ENCODE measurements at regions not wholly inside any gene's neighbourhood (a gene's known extent, or its start where the extent isn't known, plus 50 kb on each side); places are given as distances from the start of the nearest gene placed in this dataset.

- H3K4me2 ChIP-seq (ENCODE audit: low read length): no peak overlapping the region
- H2AFZ ChIP-seq: no peak overlapping the region
- TF ChIP-seq, protein P1, sequence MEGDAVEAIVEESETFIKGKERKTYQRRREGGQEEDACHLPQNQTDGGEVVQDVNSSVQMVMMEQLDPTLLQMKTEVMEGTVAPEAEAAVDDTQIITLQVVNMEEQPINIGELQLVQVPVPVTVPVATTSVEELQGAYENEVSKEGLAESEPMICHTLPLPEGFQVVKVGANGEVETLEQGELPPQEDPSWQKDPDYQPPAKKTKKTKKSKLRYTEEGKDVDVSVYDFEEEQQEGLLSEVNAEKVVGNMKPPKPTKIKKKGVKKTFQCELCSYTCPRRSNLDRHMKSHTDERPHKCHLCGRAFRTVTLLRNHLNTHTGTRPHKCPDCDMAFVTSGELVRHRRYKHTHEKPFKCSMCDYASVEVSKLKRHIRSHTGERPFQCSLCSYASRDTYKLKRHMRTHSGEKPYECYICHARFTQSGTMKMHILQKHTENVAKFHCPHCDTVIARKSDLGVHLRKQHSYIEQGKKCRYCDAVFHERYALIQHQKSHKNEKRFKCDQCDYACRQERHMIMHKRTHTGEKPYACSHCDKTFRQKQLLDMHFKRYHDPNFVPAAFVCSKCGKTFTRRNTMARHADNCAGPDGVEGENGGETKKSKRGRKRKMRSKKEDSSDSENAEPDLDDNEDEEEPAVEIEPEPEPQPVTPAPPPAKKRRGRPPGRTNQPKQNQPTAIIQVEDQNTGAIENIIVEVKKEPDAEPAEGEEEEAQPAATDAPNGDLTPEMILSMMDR (IDR thresholded peaks at IDR 0.05): no peak
- no peaks in the 10 kb centered on the region for H3K9me3 ChIP-seq (ENCODE audit: control insufficient read depth, low read length)
- peaks cover 7% of the 10 kb centered on the region for H3K4me1 ChIP-seq
- no peak overlapping the region for H3K27ac ChIP-seq
- no peaks in the 10 kb centered on the region for H3K27me3 ChIP-seq (ENCODE audit: control insufficient read depth, insufficient read depth, low read length)
- no peaks in the 10 kb centered on the region for H3K79me2 ChIP-seq
- H3K9ac ChIP-seq: no peak overlapping the region
- H3K36me3 ChIP-seq (ENCODE audit: control insufficient read depth, insufficient read depth, low read length): no peaks in the 10 kb centered on the region
- no peak overlapping the region for H3K4me3 ChIP-seq (ENCODE audit: low read depth, low read length)
These were observed 54.9 kb upstream of the DPYSL4 start for GRCh38 chr10:132131581-132132420.

GRCh38 chr10:132132421-132132841 lies 54.3 kb upstream of the DPYSL4 start:
- H3K4me1 ChIP-seq: peaks cover 7% of the 10 kb centered on the region
- H3K4me3 ChIP-seq (ENCODE audit: low read depth, low read length): no peak overlapping the region
- no peak overlapping the region for H3K4me2 ChIP-seq (ENCODE audit: low read length)
- no peaks in the 10 kb centered on the region for H3K79me2 ChIP-seq
- H3K27ac ChIP-seq: no peak overlapping the region
- TF ChIP-seq, protein P1 (IDR thresholded peaks at IDR 0.05): no peak
- no peaks in the 10 kb centered on the region for H3K27me3 ChIP-seq (ENCODE audit: control insufficient read depth, insufficient read depth, low read length)
- H2AFZ ChIP-seq: peak overlapping the region; percentile 74
- H3K9me3 ChIP-seq (ENCODE audit: control insufficient read depth, low read length): no peaks in the 10 kb centered on the region
- no peaks in the 10 kb centered on the region for H3K36me3 ChIP-seq (ENCODE audit: control insufficient read depth, insufficient read depth, low read length)
- H3K9ac ChIP-seq: no peak overlapping the region

DNA sequence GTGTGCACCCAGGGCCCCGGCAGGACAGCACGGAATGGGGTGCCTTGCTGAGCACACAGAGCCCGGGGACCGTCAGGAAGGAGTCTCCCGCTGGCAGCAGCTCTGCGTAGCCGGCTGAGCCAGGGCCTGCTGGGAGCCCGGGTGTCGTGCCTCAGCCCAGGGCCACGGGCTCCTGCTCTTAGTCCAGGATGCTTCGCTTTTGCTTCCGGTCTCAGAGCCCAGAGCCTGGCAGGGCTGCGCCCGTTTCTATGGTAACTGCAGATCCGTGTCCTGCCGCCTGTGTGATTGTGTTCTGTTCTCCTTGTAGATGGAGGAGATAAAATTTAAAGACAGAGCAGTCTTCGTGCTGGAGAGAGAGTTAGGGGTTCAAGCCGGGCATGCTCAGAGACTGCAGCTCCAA lies 53.7 kb upstream of the DPYSL4 start:
- Histone ChIP-seq H3K4me1 (peaks cover 7% of the 10 kb centered on the region), H3K36me3 (ENCODE audit: control insufficient read depth, insufficient read depth, low read length) (no peaks in the 10 kb centered on the region), H3K27ac (no peak overlapping the region), H3K9me3 (ENCODE audit: control insufficient read depth, low read length) (no peaks in the 10 kb centered on the region), H3K9ac (no peak overlapping the region), H3K27me3 (ENCODE audit: control insufficient read depth, insufficient read depth, low read length) (no peaks in the 10 kb centered on the region), H3K4me2 (ENCODE audit: low read length) (no peak overlapping the region), H3K79me2 (no peaks in the 10 kb centered on the region), H2AFZ (peak overlapping the region; percentile 74), H3K4me3 (ENCODE audit: low read depth, low read length) (no peak overlapping the region)
- TF ChIP-seq, protein P1 (IDR thresholded peaks at IDR 0.05): no peak

GRCh38 chr10:132133449-132134240 lies 53.1 kb upstream of the DPYSL4 start:
- Histone ChIP-seq H3K9me3 (ENCODE audit: control insufficient read depth, low read length) (no peaks in the 10 kb centered on the region), H2AFZ (peak overlapping the region; percentile 74), H3K36me3 (ENCODE audit: control insufficient read depth, insufficient read depth, low read length) (no peaks in the 10 kb centered on the region), H3K4me2 (ENCODE audit: low read length) (no peak overlapping the region), H3K4me1 (peaks cover 7% of the 10 kb centered on the region), H3K79me2 (no peaks in the 10 kb centered on the region), H3K27me3 (ENCODE audit: control insufficient read depth, insufficient read depth, low read length) (no peaks in the 10 kb centered on the region), H3K9ac (no peak overlapping the region), H3K4me3 (ENCODE audit: low read depth, low read length) (no peak overlapping the region), H3K27ac (no peak overlapping the region)
- TF ChIP-seq, protein P1 (IDR thresholded peaks at IDR 0.05): no peak
